T47D (cell line): ENCODE measurements at regions not wholly inside any gene's neighbourhood (a gene's known extent, or its start where the extent isn't known, plus 50 kb on each side); places are given as distances from the start of the nearest gene placed in this dataset.
"Not testable (repeated sequence)": the region's sequence is repeated elsewhere in the genome, so short reads cannot be mapped to it uniquely, and the experiment has no call there.

ENCODE experiments used
- DNase-seq, 2 experiments: peaks; one replicate each; pipeline versions ENCODE4 v3.0.0 to v3.0.0-alpha.2; 2011 to 2012; ENCODE audit warnings: low read depth in 1 of 2, low spot score in 1 of 2
- JUND ChIP-seq: IDR thresholded peaks from 2 replicates; pipeline ENCODE4 v1.6.1; 2012; ENCODE audit warnings: low read depth
- in situ Hi-C: cut with HindIII; loops from 2 replicates; pipeline ENCODE4 v1.10.0; 2016; ENCODE audit warnings: low sequenced_read_pairs, low pct_unique_long_range_greater_than_20kb

GRCh38 chr14:37723515-37723914, 128.1 kb downstream of the TTC6 start:
- in situ Hi-C loops, result no loop called here
- no peak for TF ChIP-seq JUND
- no peak for DNase-seq

GRCh38 chr14:37726708-37727107, 131.3 kb downstream of the TTC6 start:
- TF ChIP-seq JUND, result no peak
- in situ Hi-C loops, result no loop called here
- DNase-seq, result no peak

GRCh38 chr14:37729218-37729617, 133.8 kb downstream of the TTC6 start:
- in situ Hi-C loops, result no loop called here
- TF ChIP-seq JUND, result no peak
- no peak for DNase-seq

- DNase-seq, result no peak
- in situ Hi-C loops, result no loop called here
These were observed 135.7 kb downstream of the TTC6 start for GRCh38 chr14:37731094-37731493.

GRCh38 chr14:37745657-37746056, 150.2 kb downstream of the TTC6 start:
- in situ Hi-C loops, result no loop called here
- TF ChIP-seq JUND, result no peak
- DNase-seq, result no peak

More at GRCh38 chr14:37731094-37731493, 135.7 kb downstream of the TTC6 start:
- TF ChIP-seq JUND, result no peak

- no peak for TF ChIP-seq JUND
- no peak for DNase-seq
- in situ Hi-C loops, result no loop called here
These were observed 150.9 kb downstream of the TTC6 start for GRCh38 chr14:37746140-37746832.

- no peak for DNase-seq
- no peak for TF ChIP-seq JUND
- in situ Hi-C loops, result no loop called here
These were observed 158.0 kb downstream of the TTC6 start for GRCh38 chr14:37753459-37753858.

GRCh38 chr14:37760275-37760674, 164.8 kb downstream of the TTC6 start:
- DNase-seq, in situ Hi-C loops: not testable (repeated sequence)

- in situ Hi-C loops, result no loop called here
- no peak for TF ChIP-seq JUND
These were observed 167.8 kb downstream of the TTC6 start for GRCh38 chr14:37763266-37763665.

GRCh38 chr14:37772283-37772682, 176.9 kb downstream of the TTC6 start:
- in situ Hi-C loops, DNase-seq: not testable (repeated sequence)

More at GRCh38 chr14:37763266-37763665, 167.8 kb downstream of the TTC6 start:
- DNase-seq, result no peak

- TF ChIP-seq JUND, result no peak
- in situ Hi-C loops, result no loop called here
- no peak for DNase-seq
These were observed 181.5 kb downstream of the TTC6 start for GRCh38 chr14:37776791-37777499.

- in situ Hi-C loops, result no loop called here
- TF ChIP-seq JUND, result no peak
- no peak for DNase-seq
These were observed 182.9 kb downstream of the TTC6 start for GRCh38 chr14:37778135-37778943.

- DNase-seq, result no peak
- TF ChIP-seq JUND, result no peak
- in situ Hi-C loops, result no loop called here
These were observed 184.1 kb downstream of the TTC6 start for GRCh38 chr14:37779480-37779879.

- DNase-seq, in situ Hi-C loops: not testable (repeated sequence)
These were observed 185.3 kb downstream of the TTC6 start for GRCh38 chr14:37780731-37781130.

- DNase-seq, in situ Hi-C loops: not testable (repeated sequence)
These were observed 188.9 kb downstream of the TTC6 start for GRCh38 chr14:37784203-37784826.

- in situ Hi-C loops, result not testable (repeated sequence)
These were observed 189.4 kb downstream of the TTC6 start for GRCh38 chr14:37784827-37785223.

GRCh38 chr14:37785298-37785697, 189.9 kb downstream of the TTC6 start:
- DNase-seq, in situ Hi-C loops: not testable (repeated sequence)

More at GRCh38 chr14:37784827-37785223, 189.4 kb downstream of the TTC6 start:
- DNase-seq, result not testable (repeated sequence)
